Stimulated activated CD8-positive, alpha-beta memory T cell treated with anti-CD3 and anti-CD28 coated beads, Interleukin-15, amount 100 ng/mL, for 4 hours (primary cell): ENCODE measurements at regions not wholly inside any gene's neighbourhood (a gene's known extent, or its start where the extent isn't known, plus 50 kb on each side); places are given as distances from the start of the nearest gene placed in this dataset.
"Not testable (repeated sequence)": the region's sequence is repeated elsewhere in the genome, so short reads cannot be mapped to it uniquely, and the experiment has no call there.

Experiments used
- DNase-seq, 2 donors: peaks; one replicate each; pipeline ENCODE4 v3.0.0-alpha.2; 2020; ENCODE audit warnings: low read depth in 2 of 2

- DNase-seq = not testable (repeated sequence)
Measured at GRCh38 chr5:36426070-36426469, 124.4 kb upstream of the RANBP3L start.

DNA sequence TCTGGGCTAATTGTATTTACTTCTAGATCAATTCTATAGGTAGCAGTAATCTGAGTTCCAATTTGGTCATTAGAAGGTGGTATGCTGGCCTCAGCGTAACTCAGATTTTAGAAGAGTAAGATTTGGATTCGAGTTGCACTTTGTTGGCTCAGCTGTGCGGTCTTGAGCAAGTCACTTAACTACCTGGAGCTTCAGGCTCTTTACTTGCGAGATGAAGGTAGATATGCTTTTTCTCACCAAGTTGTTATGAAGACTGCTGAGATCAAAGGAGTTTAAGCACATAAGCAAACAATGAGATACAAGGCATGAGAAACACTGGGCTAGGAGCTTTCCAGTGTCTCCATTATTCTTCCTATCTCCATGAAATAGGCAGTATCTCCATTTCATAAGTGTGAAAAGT is 133.8 kb upstream of the RANBP3L start:
- DNase-seq = no peak

GRCh38 chr5:36436306-36436705 is 134.6 kb upstream of the RANBP3L start:
- DNase-seq = no peak

DNA sequence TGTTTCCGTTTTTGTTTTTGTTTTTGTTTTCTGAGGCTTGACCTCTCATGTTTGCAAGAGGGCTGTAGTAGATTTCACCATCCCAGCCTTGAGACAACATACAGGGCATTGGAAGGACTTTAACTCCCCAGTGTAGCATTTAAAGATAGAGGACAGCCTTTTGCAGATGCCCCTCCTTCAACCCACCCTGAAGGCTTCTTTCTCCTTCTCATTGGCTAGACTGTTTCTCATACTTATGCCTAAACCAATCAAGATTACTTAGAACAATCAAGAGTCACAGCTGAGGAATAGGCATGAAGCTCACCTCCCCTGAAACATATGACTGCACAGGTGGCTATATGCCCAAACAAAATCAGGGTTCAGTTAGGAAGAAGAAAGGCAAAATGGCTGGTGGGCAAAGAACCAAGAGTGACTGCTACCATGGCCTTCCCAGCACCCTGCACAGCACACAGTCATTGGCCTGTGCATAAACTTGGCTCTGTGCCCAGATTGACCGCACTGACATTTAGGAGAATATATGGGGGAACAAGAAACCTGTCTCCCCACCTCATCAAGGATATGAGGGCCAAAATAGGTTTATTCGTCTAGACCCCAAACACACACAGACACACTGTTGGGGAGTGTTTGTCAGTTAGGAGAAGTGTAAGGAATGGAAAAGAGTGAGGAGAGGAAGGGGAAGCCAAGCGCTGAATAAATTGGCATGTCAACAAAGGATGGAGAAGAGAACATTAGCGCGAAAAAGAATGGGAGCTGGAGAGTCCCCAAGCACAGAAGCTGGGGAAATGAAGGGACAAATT is 137.3 kb upstream of the RANBP3L start:
- no peak for DNase-seq

DNA sequence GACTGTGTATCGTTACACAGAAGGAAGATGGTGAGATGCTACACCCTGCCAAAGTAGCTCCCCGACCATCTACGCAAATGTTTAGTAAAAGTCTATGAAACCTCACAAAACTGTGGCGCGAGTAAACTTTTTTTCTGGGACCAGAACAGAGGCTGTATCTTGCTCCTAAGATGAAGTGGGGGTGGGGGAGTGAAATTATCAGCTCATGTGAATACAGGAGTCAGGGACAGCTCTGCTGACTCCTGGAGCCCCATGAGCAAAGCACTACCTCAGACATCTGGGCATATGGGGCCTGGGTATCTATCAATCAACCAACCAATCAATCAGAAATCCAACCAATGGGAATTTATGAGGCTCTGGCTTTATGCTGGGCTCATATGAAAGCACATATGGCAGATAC is 138.6 kb upstream of the RANBP3L start:
- DNase-seq = no peak

DNA sequence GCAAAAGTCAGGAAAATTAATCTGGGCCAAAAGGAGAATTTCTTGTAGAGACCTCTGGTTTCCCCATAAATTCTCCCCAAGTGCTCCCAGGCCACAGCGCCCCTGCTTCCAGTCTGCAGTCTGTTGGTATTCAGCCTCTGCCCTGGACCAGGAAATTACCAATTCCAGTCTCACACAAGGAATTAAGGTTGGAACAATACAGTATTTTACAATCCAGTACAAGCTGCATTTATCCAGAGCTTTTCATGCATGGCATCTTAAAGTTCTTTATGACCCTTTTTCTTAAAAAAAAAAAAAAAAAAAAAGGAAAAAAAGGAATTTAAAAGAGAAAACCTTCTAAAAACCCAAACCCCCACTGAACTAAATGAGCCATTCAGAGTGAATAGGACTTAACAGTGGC is 139.6 kb upstream of the RANBP3L start:
- DNase-seq = no peak

DNA sequence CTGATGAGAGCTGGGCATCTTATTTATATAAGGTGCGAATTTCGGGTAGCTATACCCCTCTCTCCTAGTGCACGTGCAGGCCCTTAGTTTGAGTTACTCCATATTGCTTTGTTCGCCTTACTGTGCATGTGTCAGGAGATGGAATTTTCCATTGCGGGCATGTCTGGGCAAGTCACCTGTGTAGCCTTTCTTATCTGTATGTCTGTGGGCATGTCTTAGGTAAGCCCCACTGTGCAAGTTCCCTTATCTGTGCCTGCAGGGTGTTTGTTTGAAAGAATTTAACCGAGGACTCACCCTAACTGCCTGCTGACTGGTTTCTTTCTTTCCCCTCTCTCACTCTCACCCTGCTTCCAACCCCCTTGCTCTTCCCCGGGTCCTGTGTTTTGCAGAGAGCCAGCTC is 140.7 kb upstream of the RANBP3L start:
- DNase-seq = no peak

- DNase-seq = no peak
Measured at GRCh38 chr5:36442796-36443195, 141.1 kb upstream of the RANBP3L start.

DNA sequence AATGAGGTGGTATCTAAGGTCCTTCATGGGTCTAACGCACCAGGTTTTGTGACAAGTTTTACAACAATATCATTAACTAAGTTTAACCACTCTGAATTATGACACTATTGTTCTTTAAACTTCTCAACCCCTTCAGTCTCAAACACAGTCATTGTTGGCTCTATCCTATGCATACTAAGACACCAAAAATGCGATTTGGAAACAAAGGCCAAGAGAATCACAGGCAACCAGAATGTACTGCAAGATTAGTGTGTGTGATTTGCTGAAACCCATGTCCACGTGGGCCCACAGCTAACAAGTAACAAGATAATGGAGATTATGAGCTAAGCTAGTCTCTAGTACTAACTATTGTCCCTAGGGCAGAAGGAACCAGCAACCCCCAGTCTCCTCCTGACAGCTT is 142.2 kb upstream of the RANBP3L start:
- DNase-seq = no peak

- DNase-seq = no peak
Measured at GRCh38 chr5:36444582-36445418, 143.1 kb upstream of the RANBP3L start.

DNA sequence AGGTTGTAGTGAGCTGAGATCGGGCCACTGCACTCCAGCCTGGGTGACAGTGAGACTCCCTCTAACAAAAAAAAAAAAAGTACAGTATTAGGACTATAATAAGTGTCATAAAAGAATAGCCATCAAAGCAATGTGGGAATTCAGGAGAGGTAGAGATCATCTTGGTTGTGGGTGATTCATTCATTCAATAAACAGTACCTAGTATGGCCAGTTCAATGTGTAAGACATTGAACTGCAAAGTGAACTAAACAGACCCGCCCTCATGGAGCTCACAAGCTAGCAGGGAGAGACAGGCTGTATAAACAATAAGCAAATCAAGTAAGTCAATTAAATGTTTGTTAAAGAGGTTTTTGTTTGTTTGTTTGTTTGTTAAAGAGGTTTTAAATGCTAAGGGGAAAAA is 146.1 kb upstream of the RANBP3L start:
- DNase-seq = no peak

- no peak for DNase-seq
Measured at GRCh38 chr5:36450229-36451014, 148.7 kb upstream of the RANBP3L start.

GRCh38 chr5:36452424-36453006 is 150.8 kb upstream of the RANBP3L start:
- DNase-seq = no peak

DNA sequence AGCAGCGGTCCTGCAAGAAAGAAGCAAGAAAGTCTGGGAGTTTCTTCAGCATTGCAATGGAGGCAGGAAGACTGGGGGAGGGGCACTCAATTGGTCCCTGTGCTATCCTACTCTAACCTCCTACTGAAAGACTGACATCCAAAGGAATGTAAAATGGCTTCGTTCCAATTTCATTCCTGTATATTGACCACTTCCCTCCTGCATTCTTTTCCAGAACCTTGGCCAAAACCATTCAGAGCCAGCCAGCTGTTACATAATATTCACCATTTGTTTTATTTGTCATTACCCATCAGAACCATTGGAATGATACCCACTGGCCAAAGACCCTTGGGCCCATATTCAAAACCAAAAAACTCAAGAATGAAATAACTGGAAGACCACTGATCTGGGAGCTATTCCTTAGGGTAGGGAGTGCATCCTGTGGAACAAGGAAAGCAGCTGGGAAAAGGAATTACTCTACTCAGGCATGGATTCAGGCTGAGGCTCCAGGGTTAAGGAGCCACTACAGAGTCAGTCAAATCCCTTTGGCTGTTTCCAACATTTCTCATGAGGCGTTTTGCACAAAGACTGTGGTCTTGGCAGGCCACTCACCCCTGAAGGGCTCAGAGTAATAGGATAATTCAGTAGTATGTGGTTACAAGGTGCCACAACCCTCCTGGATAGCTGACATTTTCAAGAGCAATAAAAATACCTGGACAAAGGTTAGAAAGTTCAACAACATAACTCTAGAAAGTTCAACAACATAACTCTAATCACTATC is 148.7 kb upstream of the SLC1A3 start:
- DNase-seq = no peak

- no peak for DNase-seq
Measured at GRCh38 chr5:36458746-36459145, 147.7 kb upstream of the SLC1A3 start.

DNA sequence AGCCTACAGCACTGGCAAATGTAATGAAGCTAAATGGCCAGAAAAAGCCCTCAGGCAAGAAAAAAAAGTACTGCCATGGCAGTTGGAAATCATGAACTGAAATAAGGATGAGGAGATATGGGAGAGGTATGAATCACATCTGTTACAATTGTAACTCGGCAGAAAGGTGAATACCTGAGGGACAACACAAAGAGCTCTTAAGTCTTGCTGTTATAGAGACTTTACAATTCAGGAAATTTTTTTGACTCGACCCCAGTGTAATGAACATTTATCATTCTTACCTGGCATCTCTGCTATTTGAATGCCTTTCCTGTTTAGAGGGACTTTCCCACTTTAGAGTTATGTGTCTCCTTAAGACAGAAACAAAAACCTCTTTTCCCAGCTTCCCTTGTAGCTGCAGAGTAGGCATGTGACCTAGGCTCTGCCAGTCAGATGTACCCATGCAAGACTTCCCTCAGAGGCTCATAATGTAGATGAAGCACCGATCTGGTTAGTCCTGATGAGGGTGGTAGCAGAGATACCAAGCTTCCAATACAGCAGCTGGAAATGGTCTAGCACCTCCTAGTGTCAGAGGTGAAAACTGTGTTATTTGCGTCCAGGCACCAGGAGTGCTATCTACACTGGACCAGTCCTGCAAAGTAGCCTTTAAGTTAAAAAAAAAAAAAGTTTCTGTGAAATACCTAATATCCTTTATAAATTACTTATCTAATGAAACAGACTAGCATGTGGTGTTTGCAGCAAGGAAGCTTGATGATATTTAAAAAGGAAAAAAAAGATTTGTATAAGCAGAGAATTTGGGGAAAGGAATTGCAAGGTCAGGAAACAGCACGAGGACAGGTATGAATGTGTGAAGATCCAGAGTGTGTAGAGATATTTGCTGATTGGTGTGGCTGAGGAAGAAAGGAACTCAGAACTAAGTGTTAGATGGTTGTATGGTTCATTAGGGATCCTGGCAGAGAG is 146.9 kb upstream of the SLC1A3 start:
- no peak for DNase-seq

- no peak for DNase-seq
Measured at GRCh38 chr5:36462295-36463021, 143.9 kb upstream of the SLC1A3 start.

- not testable (repeated sequence) for DNase-seq
Measured at GRCh38 chr5:36475942-36476341, 130.5 kb upstream of the SLC1A3 start.

DNA sequence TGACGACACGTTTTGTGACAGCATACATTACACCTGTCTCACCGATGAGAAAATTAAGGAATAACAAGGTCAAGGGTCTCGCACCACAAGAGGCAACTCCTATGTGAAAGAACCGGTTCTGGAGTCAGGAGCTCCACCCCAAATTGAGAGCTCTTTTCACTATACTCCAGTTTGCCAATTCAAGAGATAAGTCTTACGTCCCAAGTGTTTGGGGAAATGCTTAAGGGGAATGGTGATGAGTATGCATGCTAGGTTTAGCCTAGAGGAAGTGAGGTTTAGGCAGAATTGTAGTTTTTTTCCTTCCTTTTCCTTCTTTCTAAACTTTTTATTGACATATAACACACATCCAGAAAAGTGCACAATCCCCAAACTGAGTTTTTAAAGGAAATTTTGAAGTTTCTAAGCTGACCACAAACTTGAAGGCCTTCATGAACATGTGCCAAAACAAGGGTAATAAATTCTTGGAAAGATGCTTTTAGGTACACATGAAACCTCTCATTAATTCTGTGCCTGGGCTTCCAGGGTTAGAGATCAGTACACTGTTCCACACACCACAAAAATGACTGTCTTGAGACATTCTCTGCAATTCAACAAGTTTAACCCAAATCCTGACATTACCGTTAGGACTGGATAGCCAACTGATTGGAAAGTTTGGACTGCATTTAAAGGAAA is 127.6 kb upstream of the SLC1A3 start:
- DNase-seq = no peak
